GM18867 (cell line): ENCODE measurements at regions not wholly inside any gene's neighbourhood (a gene's known extent, or its start where the extent isn't known, plus 50 kb on each side); places are given as distances from the start of the nearest gene placed in this dataset.

Experiments used
- ATAC-seq: cut with Tn5 transposase; IDR thresholded peaks from one replicate; pipeline ENCODE4 v1.9.1; 2021; ENCODE audit warnings: mild to moderate bottlenecking, moderate library complexity; ENCODE audit not compliant: unreplicated experiment

- no peak for ATAC-seq
These were observed 152.0 kb downstream of the CHRM3 start for GRCh38 chr1:239538239-239538988.

- no peak for ATAC-seq
These were observed 152.7 kb downstream of the CHRM3 start for GRCh38 chr1:239539051-239539450.

GRCh38 chr1:239539812-239540211 lies 153.4 kb downstream of the CHRM3 start:
- ATAC-seq: no peak

DNA sequence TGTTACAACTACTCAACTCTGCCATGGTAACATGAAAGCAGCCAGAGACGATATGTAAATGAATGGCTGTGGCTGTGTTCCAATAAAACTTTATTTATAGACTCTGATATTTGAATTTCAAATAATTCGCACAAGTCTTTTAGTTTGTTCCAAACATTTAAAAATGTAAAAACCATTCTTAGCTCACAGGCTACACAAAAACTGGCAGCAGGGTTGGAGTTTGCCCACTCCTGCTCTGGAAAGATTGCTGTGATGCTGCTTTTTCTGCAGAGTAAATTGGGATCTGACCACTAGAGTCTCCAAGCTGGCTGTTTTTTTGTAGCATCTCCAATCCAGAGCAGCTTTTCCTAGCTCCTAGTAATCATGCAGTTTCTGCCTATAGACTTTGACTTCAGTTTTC lies 157.5 kb downstream of the CHRM3 start:
- ATAC-seq: no peak

GRCh38 chr1:239545466-239545865 lies 159.1 kb downstream of the CHRM3 start:
- ATAC-seq: no peak

DNA sequence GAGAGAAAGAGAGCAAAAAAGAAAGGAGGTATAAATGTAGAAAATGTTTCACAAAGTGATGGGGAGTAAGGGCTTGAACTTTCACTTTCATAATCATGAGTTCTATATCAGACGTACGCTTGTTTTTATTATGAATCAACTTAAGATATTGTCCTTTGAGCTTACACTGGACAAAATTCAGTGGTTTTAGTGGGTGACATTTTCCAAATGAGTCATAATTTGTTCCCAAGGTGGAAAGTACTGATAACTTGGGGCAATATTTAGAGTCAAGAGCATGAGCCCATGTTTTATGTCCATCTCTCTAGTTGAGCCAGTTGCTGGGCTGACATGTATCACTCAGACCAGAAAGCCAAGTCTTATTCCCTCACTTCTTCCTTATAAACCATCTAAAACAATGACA lies 161.6 kb downstream of the CHRM3 start:
- no peak for ATAC-seq

DNA sequence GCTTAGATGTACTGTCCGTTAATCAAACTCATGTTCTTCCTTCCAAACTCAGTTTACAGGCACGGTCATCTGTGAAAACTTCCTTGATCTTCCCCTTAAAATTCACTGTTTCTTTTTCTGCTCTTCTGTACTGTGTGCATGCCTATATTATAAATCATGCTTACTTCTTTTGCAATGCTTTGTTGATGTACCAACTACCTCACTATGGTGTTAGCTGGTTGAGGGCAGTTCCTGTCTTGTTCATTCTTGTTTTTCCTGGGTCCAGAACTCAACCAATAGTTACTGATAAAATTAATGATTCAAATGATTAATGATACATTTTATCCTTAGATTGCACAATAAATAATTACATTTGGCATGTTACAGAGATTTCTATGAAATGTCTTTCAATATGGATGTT lies 163.8 kb downstream of the CHRM3 start:
- ATAC-seq: no peak

DNA sequence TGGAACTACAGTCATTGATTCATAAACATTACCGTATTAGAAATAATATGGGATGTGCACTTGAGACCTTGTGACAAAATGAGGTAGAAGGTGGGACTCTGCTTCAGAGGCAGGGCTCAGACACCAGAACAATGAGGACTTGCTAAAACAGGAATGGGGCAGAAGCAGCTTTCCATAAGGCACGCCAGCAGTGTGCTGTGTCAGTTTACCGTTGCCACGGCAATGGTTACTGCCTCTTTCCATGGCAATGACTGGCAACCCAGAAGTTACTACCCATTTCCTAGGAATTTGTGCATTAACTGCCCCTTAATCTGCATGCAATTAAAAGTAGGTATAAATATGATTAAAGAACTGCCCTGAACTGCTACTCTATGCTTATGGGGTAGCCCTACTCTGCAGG lies 169.0 kb downstream of the CHRM3 start:
- no peak for ATAC-seq

- ATAC-seq: no peak
These were observed 172.2 kb downstream of the CHRM3 start for GRCh38 chr1:239558559-239558958.

DNA sequence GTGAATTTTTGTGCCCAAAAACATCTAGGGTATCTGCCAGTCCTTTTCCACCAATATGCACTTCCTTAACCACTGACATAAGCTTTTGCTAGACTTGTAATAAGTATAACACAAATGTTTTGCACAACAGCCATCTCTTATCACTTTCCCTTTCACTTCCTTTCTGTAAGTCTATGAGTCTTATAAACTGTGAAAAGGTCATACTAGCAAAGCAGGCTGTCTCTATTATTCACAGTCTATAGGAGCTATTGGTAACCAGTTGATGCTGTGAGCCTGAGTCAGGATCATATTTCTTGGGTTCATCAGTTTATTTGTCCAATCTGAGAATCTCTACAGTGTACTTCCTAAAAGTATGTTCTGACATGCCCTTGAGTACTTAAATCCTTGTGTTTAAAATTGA lies 172.6 kb downstream of the CHRM3 start:
- ATAC-seq: no peak

DNA sequence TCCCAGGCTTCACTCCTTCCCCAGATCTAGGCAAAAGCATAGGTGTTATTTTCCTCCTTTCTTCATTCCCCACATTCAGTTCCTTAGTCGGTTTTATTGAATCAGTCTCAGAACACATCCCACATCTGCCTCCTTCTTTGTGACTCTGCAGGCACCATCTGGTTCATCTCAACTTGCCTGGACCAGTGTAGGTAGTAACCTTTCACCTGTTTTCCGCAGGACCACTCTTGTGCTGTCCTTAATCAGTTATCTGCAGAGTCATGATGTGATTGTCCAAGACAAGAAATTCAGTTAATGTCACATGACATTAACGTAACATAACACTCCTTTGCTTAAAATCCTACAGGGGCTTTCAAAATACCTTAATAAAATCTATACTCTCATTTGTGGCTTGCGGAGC lies 174.6 kb downstream of the CHRM3 start:
- ATAC-seq: no peak

DNA sequence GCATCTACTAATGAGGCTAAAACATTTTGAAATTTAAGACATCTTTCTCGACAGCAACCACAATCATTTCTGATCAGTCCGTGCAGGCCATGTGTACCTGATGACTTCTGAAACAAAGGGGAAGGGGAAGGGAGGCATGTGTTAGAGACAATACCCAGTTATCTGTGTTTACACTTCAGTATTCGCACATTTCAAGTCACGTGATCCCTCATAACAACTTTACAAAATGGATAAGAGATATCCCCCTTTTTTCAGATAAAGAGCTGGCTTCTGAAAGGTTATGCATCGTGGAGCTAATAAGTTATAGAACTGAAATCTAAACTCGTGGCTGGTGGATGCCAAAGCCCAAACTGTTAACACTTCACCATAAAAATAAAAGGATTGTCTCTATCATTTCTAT lies 175.7 kb downstream of the CHRM3 start:
- ATAC-seq: no peak

DNA sequence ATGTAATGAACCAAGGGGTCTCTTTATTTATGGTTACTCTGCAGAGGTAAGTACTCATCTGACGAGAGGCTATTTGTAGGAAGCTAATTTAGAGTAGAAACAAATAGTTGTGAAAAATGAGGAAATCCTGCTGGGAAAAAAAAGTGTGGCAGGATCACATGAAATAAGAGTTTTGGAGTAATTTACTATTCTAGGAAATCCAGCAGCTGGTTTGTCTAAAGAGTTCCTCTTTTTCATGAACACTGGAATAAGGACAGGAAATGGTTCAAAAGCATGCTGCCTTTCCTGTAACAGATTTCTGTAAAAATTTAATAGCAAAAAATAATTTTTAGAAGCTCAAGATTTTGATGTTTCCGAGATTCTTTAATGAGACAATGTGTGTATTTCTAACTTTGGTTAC lies 177.3 kb downstream of the CHRM3 start:
- ATAC-seq: no peak

- no peak for ATAC-seq
These were observed 179.7 kb downstream of the CHRM3 start for GRCh38 chr1:239566074-239566473.

DNA sequence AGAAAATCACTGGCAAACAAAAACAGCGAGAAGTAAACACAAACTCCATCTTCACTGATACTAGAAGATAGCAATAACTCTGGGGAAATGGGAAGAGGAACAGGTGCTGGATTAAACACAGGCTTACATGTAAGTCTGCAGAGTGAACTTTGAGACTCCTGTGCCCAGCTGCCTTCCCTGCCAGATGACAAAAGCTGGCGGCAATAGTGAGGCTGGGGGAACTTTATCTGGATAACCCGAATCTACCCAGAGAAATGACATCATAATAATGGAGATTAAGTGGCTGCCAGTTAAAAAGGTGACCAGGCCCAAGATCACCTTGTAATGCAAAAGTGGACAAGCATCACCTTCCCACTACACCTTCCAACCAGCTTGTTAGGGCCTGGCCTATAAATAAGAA lies 184.5 kb downstream of the CHRM3 start:
- no peak for ATAC-seq

DNA sequence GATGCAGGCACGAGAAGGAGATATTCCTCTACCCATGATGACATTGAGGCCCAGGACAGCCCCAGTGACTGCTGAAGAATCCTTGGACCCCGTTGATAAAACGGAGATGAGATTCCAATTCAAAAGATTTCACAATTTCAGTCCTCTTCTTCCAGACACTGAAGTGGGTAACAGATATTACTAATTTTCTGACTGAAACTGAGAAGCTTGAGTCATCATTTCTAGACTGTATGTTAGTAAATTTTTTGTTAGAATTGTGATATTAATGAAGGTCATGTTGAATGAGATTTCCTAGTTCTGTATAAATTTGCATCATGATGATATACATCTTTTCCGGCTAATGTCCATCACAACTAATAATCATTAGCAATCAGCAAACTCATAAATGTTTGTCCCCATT lies 185.8 kb downstream of the CHRM3 start:
- ATAC-seq: no peak

GRCh38 chr1:239574112-239574511 lies 187.7 kb downstream of the CHRM3 start:
- no peak for ATAC-seq

- no peak for ATAC-seq
These were observed 188.7 kb downstream of the CHRM3 start for GRCh38 chr1:239575113-239575512.

DNA sequence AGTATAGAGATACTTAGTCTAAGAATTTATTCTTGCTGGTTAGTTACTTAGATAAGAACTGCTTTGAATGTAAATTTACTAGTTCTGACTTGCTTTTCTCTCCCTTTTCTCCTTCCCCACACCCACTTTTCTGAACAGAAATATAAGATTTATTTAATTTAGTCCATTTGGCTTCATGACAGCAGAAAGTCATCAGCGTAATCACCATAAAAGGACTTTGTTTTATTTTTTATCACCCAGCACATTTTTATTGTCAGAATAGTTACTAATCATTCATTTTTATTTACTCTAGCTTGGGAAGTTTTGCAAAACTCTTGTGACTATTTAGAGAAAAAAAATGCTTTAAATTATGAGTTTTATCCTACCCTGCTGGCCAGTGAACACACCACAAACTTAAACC lies 197.2 kb downstream of the CHRM3 start:
- ATAC-seq: no peak

DNA sequence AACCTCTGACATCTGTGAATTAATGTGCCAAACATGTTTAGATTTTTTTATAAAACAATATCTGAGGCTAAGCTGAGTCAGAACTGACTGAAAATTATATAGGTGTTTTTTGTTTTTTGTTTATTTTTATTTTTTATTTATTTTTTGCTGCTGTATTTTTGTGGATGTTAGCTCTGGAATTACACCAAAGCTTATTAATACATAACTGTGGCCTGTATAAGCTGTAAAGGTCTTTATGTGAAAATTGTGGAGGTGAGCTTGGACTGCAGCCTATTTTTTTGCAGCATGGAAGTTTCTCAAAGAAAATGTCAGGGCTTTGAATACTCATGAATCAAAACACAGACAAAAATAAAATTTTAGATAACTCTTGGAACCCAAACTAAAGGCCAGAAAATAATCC lies 199.8 kb downstream of the CHRM3 start:
- no peak for ATAC-seq

DNA sequence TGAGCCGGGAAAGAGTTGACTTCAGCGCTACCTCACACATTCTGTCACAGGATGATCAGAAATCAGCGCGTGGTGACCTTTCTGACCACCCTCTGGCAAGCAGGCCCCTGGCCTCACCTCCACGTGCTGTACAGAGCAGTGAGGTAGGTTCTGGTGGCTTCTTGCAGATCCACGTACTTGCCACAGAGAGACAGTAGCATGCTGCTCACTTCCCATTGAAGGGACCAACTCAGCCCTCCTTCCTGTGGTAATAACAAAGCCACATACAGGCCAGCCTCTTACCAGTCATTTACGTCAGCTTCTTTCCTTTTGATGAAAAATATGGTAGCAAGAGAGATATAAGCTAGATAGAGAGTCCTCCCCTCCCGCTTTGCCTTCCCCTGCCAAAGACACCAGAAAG lies 200.7 kb downstream of the CHRM3 start:
- ATAC-seq: no peak

- ATAC-seq: no peak
These were observed 201.4 kb downstream of the CHRM3 start for GRCh38 chr1:239587574-239588369.
